ENCODE measurements at regions not wholly inside any gene's neighbourhood (a gene's known extent, or its start where the extent isn't known, plus 50 kb on each side); places are given as distances from the start of the nearest gene placed in this dataset.
"Not testable (repeated sequence)": the region's sequence is repeated elsewhere in the genome, so short reads cannot be mapped to it uniquely, and the experiment has no call there.

DNA sequence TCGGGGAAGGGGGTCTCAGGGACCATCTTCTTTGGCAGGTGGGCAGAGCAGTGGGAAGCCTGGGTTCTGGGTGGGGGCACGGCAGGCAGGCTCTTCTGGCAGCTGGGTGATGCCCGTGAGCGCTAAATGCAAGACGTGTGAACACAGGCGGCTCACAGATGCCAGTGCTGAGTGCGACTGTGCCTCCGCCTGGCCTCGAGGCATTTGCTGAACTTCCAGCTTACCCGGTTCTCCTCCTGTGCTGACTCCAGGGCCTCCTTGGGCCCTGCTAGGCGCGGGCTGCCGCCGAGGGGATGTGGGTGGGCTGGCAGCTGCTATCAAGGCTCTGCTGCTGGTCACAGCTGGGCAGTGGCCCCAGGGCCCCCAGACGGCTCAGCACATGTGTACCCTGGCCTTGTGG, 3947.8 kb upstream of the TPTE start:
- H3K27me3 ChIP-seq; H3K9me3 ChIP-seq; DNase-seq; H3K4me3 ChIP-seq; H3K4me1 ChIP-seq; H3K36me3 ChIP-seq; H3K27ac ChIP-seq; intact Hi-C loops (cut with DNase I; ENCODE audit: low total_unique reads): not testable (repeated sequence)

DNA sequence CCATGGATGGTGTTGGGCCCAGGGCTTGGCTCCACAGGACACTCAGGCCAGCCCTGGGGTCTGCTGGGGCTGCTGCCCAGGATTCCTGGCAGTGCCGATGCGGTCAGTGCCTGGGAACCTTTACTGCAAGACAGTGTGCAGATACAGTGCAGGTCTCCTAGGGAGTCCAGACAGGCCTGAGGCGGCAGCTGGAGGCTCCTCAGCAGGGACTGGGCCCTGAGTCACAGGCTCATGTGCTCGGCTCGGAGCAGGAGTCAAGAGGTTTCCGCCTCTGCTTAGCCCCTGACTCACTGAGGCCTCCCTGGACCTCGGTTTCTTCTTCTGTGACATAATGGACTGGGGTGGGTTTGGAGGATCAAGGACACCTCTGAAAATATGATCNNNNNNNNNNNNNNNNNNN, 3941.6 kb upstream of the TPTE start:
- H3K9me3 ChIP-seq = not testable (repeated sequence)

More for the DNA sequence above, 3941.6 kb upstream of the TPTE start:
- H3K27me3 ChIP-seq; H3K27ac ChIP-seq; DNase-seq; H3K4me3 ChIP-seq; H3K4me1 ChIP-seq; H3K36me3 ChIP-seq; intact Hi-C loops (cut with DNase I; ENCODE audit: low total_unique reads): not testable (repeated sequence)
